ENCODE measurements at regions not wholly inside any gene's neighbourhood (a gene's known extent, or its start where the extent isn't known, plus 50 kb on each side); places are given as distances from the start of the nearest gene placed in this dataset.

DNA sequence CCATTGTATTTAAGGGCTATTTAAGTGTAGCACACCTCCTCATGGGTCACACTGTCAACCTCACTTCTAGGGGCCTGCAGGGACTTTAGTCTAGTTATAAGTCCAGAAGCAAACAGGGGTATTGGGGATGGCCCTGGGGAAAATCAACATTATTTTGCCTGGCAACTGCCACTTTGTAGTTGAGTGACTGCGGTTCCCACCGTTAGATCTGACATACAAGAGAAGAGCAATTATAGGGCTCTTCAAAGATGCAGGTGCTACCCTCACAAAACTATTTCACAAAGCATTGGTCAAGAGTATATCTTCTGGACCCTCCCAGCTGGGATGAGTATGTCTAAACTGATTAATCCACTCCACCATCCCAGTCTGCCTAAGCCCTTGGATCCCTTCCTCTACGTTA is 133.0 kb upstream of the PCBD1 start:
- TF ChIP-seq, protein P1, sequence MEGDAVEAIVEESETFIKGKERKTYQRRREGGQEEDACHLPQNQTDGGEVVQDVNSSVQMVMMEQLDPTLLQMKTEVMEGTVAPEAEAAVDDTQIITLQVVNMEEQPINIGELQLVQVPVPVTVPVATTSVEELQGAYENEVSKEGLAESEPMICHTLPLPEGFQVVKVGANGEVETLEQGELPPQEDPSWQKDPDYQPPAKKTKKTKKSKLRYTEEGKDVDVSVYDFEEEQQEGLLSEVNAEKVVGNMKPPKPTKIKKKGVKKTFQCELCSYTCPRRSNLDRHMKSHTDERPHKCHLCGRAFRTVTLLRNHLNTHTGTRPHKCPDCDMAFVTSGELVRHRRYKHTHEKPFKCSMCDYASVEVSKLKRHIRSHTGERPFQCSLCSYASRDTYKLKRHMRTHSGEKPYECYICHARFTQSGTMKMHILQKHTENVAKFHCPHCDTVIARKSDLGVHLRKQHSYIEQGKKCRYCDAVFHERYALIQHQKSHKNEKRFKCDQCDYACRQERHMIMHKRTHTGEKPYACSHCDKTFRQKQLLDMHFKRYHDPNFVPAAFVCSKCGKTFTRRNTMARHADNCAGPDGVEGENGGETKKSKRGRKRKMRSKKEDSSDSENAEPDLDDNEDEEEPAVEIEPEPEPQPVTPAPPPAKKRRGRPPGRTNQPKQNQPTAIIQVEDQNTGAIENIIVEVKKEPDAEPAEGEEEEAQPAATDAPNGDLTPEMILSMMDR (IDR thresholded peaks at IDR 0.05), result no peak

DNA sequence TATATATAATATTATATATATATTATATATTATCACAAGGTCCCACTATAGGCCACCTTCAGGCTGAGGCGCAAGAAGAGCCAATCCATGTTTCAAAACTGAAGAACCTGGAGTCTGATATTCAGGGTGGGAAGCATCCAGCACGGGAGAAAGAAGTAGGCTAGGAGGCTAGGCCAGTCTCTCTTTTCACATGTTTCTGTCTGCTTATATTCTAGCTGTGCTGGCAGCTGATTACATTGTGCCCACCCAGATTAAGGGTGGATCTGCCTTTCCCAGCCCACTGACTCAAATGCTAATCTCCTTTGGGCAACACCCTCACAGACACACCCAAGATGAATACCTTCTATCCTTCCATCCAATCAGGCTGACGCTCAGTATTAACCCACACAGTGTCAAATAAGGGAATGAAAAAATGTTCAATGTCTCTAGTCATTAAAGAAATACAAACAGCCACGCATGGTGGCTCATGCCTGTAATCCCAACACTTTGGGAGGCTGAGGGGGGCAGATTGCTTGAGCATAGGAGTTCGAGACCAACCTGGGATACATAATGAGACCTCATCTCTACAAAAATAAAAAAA is 135.4 kb upstream of the PCBD1 start:
- TF ChIP-seq, protein P1 (IDR thresholded peaks at IDR 0.05), result no peak

- TF ChIP-seq, protein P1 (IDR thresholded peaks at IDR 0.05), result no peak
These were observed 136.1 kb upstream of the PCBD1 start for GRCh38 chr10:71024490-71024889.

- TF ChIP-seq, protein P1 (IDR thresholded peaks at IDR 0.05), result no peak
These were observed 137.2 kb upstream of the PCBD1 start for GRCh38 chr10:71025535-71025934.

GRCh38 chr10:71028066-71028465 is 139.7 kb upstream of the PCBD1 start:
- TF ChIP-seq, protein P1 (IDR thresholded peaks at IDR 0.05), result no peak

DNA sequence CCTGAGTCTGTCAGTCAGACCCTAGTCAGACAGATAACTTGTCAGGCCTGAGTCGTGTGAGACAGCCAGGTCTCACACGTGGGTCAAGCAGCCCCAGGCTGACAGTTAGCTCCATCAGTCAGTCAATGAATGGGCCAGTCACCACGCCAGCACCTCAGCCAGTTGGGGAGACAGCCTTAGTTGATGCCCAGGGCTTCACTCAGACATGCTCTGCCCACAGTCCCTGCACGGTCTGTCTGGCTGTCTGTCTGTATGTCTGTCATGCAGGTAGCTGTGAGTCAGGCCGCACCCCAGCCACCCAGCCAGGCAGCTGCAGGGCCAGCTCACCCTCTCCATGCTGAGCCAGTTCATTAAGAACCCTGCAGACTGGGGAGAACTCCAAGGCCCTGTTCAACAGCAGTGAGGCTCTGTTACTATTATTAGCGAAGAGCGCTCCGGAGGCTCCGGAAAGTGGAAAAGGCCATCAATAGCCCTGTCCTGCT is 141.1 kb upstream of the PCBD1 start:
- TF ChIP-seq, protein P1 (IDR thresholded peaks at IDR 0.05), result no peak

GRCh38 chr10:71029907-71030306 is 141.5 kb upstream of the PCBD1 start:
- TF ChIP-seq, protein P1 (IDR thresholded peaks at IDR 0.05), result no peak

DNA sequence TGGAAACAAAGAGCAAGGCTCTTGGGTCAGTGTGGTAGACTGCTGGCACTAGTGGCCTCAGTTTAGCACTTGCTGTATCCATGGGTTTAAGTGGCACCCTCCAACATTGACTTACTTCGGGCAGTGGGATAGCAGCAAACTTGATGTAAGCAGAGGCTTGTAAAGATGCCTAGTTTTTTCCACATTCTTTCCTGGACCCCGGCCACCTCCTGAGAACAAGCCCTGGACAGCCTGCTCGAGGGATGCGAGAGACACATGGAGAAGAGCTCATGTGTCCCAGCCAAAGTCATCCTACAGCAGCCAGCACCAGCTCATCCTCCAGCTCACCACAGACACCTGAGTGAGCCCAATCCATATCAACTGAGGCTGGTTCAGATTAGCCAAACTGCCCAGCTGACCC is 142.7 kb upstream of the PCBD1 start:
- TF ChIP-seq, protein P1 (IDR thresholded peaks at IDR 0.05), result no peak
